Neural cell (in vitro differentiated cells): ENCODE measurements at regions not wholly inside any gene's neighbourhood (a gene's known extent, or its start where the extent isn't known, plus 50 kb on each side); places are given as distances from the start of the nearest gene placed in this dataset.

ENCODE experiments used
- H2AFZ ChIP-seq: fragments of 200-600, 300-800 bp; sonication (generic), shearing (Covaris generic); 2 replicates; pipeline ENCODE4 v1.6.0; 2014; ENCODE audit warnings: low read depth, mild to moderate bottlenecking, antibody characterized with exemption, low read length, moderate library complexity
- H3F3A ChIP-seq: fragments of 200-600 bp; shearing (Covaris generic); 2 replicates; pipeline ENCODE4 v1.6.1; 2016; ENCODE audit warnings: mild to moderate bottlenecking, moderate library complexity, mixed read lengths, antibody characterized with exemption, low read length; ENCODE audit not compliant: insufficient read depth, poor library complexity, severe bottlenecking
- H3K27ac ChIP-seq: fragments of 200-600, 300-800 bp; sonication (generic), shearing (Covaris generic); 2 replicates; pipeline ENCODE4 v1.5.1; 2014; ENCODE audit warnings: mild to moderate bottlenecking, low read length, moderate library complexity
- H3K27me3 ChIP-seq: fragments of 300-800, 200-600 bp; sonication (generic), shearing (Covaris generic); 2 replicates; pipeline ENCODE4 v1.6.0; 2014; ENCODE audit warnings: mild to moderate bottlenecking, low read depth, low read length, moderate library complexity; ENCODE audit not compliant: insufficient read depth
- H3K36me3 ChIP-seq: fragments of 300-800, 200-600 bp; sonication (generic), shearing (Covaris generic); 2 replicates; pipeline ENCODE4 v1.5.1; 2014; ENCODE audit warnings: mild to moderate bottlenecking, antibody characterized with exemption, low read length, moderate library complexity; ENCODE audit not compliant: insufficient read depth
- H3K4me2 ChIP-seq: fragments of 300-800, 200-600 bp; sonication (generic), shearing (Covaris generic); 2 replicates; pipeline ENCODE4 v1.6.0; 2014; ENCODE audit warnings: mild to moderate bottlenecking, low read length
- H3K4me3 ChIP-seq: fragments of 300-800, 200-600 bp; sonication (generic), shearing (Covaris generic); 2 replicates; pipeline ENCODE4 v1.5.1; 2014; ENCODE audit warnings: mild to moderate bottlenecking, low read length, moderate library complexity
- H3K79me2 ChIP-seq: fragments of 200-600 bp; shearing (Covaris generic); replicated peaks from 2 replicates; pipeline ENCODE4 v1.6.0; 2014; ENCODE audit warnings: mild to moderate bottlenecking, low read length, moderate library complexity; ENCODE audit not compliant: insufficient read depth
- H3K9ac ChIP-seq: fragments of 300-800, 200-600 bp; sonication (generic), shearing (Covaris generic); 2 replicates; pipeline ENCODE4 v1.6.1; 2016; ENCODE audit warnings: mild to moderate bottlenecking, low read length, mixed read lengths
- H3K9me2 ChIP-seq: fragments of 200-600 bp; shearing (Covaris generic); 2 replicates; pipeline ENCODE4 v1.6.1; 2016; ENCODE audit warnings: mild to moderate bottlenecking, low read length, mixed read lengths; ENCODE audit not compliant: insufficient read depth
- H3K9me3 ChIP-seq: fragments of 200-600, 300-800 bp; sonication (generic), shearing (Covaris generic); 2 replicates; pipeline ENCODE4 v1.6.1; 2016; ENCODE audit warnings: mild to moderate bottlenecking, mixed run types, low read length, moderate library complexity, mixed read lengths
- H4K20me1 ChIP-seq: fragments of 200-600 bp; shearing (Covaris generic); 2 replicates; pipeline ENCODE4 v1.6.1; 2016; ENCODE audit warnings: mild to moderate bottlenecking, mixed run types; ENCODE audit not compliant: insufficient read depth
- EP300 ChIP-seq: fragments of 450-650 bp; conservative IDR thresholded peaks from 2 replicates; pipeline ENCODE4 v1.6.1; 2014; ENCODE audit warnings: antibody characterized with exemption, mild to moderate bottlenecking, moderate library complexity; ENCODE audit not compliant: poor library complexity, severe bottlenecking
- EZH2 ChIP-seq: fragments of 200-600, 300-800 bp; shearing (Covaris generic), sonication (generic); IDR thresholded peaks from 2 replicates; pipeline ENCODE4 v1.6.1; 2014; ENCODE audit warnings: antibody characterized with exemption, low read length, borderline replicate concordance, mild to moderate bottlenecking; ENCODE audit not compliant: insufficient read depth, poor library complexity, severe bottlenecking
- MXI1 ChIP-seq: fragments of 450-650 bp; conservative IDR thresholded peaks from 2 replicates; pipeline ENCODE4 v1.6.1; 2014; ENCODE audit warnings: antibody characterized with exemption, mild to moderate bottlenecking; ENCODE audit not compliant: poor library complexity, severe bottlenecking
- POLR2AphosphoS5 ChIP-seq: IDR thresholded peaks from 2 replicates; pipeline ENCODE4 v1.6.1; 2012
- RAD21 ChIP-seq: fragments of 450-650 bp; conservative IDR thresholded peaks from 2 replicates; pipeline ENCODE4 v1.6.1; 2014; ENCODE audit warnings: antibody characterized with exemption, mild to moderate bottlenecking, moderate library complexity
- SMC3 ChIP-seq: fragments of 450-650 bp; conservative IDR thresholded peaks from 2 replicates; pipeline ENCODE4 v1.6.1; 2014; ENCODE audit warnings: antibody characterized with exemption, mild to moderate bottlenecking, moderate library complexity; ENCODE audit not compliant: poor library complexity
- TAF1 ChIP-seq: IDR thresholded peaks from 2 replicates; pipeline ENCODE4 v1.6.1; 2012; ENCODE audit warnings: low read depth
- TF ChIP-seq, protein P1 (sequence below): fragments of 450-650 bp; IDR thresholded peaks from 2 replicates; pipeline ENCODE4 v1.5.1; 2014; ENCODE audit warnings: antibody characterized with exemption, mild to moderate bottlenecking, moderate library complexity; ENCODE audit not compliant: poor library complexity, severe bottlenecking
- TF ChIP-seq, protein P2 (sequence below): IDR thresholded peaks from 2 replicates; pipeline ENCODE4 v1.6.1; 2012; ENCODE audit warnings: borderline replicate concordance

DNA sequence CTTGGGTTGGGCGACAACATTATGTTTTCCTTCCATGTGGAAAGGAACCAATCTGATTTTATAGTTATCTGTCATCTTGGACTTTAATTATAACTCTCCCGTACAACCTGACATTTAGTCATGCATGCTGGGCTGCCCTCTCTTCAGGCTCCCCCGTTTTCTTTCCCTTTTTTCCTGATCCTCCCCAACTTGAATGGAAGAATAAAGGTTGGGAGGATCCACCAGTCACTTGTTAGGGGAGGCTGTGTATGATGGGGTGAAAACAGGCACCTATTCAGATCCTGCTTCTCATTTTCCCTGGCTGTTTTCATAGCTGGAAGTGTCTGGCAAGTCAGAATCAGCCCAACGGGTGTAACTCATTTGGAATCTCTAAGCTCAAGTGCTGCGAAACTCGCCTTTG, 267.2 kb upstream of the SALL1 start:
- no peak for TF ChIP-seq TAF1
- TF ChIP-seq EP300 = no peak
- no peak for TF ChIP-seq MXI1
- TF ChIP-seq RAD21 = no peak
- TF ChIP-seq, protein P1, sequence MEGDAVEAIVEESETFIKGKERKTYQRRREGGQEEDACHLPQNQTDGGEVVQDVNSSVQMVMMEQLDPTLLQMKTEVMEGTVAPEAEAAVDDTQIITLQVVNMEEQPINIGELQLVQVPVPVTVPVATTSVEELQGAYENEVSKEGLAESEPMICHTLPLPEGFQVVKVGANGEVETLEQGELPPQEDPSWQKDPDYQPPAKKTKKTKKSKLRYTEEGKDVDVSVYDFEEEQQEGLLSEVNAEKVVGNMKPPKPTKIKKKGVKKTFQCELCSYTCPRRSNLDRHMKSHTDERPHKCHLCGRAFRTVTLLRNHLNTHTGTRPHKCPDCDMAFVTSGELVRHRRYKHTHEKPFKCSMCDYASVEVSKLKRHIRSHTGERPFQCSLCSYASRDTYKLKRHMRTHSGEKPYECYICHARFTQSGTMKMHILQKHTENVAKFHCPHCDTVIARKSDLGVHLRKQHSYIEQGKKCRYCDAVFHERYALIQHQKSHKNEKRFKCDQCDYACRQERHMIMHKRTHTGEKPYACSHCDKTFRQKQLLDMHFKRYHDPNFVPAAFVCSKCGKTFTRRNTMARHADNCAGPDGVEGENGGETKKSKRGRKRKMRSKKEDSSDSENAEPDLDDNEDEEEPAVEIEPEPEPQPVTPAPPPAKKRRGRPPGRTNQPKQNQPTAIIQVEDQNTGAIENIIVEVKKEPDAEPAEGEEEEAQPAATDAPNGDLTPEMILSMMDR = no peak
- TF ChIP-seq, protein P2, sequence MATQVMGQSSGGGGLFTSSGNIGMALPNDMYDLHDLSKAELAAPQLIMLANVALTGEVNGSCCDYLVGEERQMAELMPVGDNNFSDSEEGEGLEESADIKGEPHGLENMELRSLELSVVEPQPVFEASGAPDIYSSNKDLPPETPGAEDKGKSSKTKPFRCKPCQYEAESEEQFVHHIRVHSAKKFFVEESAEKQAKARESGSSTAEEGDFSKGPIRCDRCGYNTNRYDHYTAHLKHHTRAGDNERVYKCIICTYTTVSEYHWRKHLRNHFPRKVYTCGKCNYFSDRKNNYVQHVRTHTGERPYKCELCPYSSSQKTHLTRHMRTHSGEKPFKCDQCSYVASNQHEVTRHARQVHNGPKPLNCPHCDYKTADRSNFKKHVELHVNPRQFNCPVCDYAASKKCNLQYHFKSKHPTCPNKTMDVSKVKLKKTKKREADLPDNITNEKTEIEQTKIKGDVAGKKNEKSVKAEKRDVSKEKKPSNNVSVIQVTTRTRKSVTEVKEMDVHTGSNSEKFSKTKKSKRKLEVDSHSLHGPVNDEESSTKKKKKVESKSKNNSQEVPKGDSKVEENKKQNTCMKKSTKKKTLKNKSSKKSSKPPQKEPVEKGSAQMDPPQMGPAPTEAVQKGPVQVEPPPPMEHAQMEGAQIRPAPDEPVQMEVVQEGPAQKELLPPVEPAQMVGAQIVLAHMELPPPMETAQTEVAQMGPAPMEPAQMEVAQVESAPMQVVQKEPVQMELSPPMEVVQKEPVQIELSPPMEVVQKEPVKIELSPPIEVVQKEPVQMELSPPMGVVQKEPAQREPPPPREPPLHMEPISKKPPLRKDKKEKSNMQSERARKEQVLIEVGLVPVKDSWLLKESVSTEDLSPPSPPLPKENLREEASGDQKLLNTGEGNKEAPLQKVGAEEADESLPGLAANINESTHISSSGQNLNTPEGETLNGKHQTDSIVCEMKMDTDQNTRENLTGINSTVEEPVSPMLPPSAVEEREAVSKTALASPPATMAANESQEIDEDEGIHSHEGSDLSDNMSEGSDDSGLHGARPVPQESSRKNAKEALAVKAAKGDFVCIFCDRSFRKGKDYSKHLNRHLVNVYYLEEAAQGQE = no peak
- Histone ChIP-seq H3K36me3 (no peaks in the 10 kb centered on the region), H3K9ac (no peak overlapping the region), H3K4me3 (no peak overlapping the region), H3K9me3 (no peaks in the 10 kb centered on the region), H3K27ac (no peak overlapping the region), H3K27me3 (no peaks in the 10 kb centered on the region), H3F3A (no peaks in the 10 kb centered on the region), H2AFZ (no peak overlapping the region), H3K79me2 (no peaks in the 10 kb centered on the region), H3K9me2 (no peaks in the 10 kb centered on the region), H3K4me2 (no peak overlapping the region), H4K20me1 (no peaks in the 10 kb centered on the region)

DNA sequence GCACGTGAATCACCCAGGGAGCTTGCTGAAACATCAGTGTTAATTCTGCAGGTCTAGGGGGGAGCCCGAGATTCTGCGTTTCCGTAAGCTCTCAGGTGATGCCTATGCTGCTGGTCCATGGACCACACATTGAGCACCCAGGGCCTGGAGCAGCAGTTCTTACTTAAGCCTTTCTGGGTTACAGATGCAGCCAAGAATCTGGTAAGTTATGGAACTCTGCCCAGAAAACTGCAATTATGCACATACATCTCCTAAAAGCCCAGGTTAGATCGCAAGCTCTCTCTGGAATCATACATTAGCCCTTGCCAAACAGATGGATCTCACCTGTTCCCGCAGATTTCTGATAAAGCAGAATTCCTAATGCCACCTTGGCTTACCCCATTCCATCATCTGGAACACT, 265.9 kb upstream of the SALL1 start:
- no peak for TF ChIP-seq RAD21
- TF ChIP-seq SMC3 = no peak
- no peak for TF ChIP-seq EZH2
- TF ChIP-seq MXI1 = no peak
- TF ChIP-seq POLR2AphosphoS5 = no peak
- TF ChIP-seq, protein P2 = no peak
- no peak for TF ChIP-seq EP300
- TF ChIP-seq, protein P1 = no peak
- no peak for TF ChIP-seq TAF1
- H4K20me1 ChIP-seq = no peaks in the 10 kb centered on the region
- no peak overlapping the region for H2AFZ ChIP-seq
- H3K9ac ChIP-seq = no peak overlapping the region
- no peaks in the 10 kb centered on the region for H3K79me2 ChIP-seq
- H3K36me3 ChIP-seq = no peaks in the 10 kb centered on the region
- no peak overlapping the region for H3K27ac ChIP-seq
- H3F3A ChIP-seq = no peaks in the 10 kb centered on the region
- H3K27me3 ChIP-seq = no peaks in the 10 kb centered on the region
- no peak overlapping the region for H3K4me2 ChIP-seq
- H3K9me3 ChIP-seq = no peaks in the 10 kb centered on the region
- H3K9me2 ChIP-seq = no peaks in the 10 kb centered on the region
- H3K4me3 ChIP-seq = no peak overlapping the region
